Sigmoid colon (tissue), 4 donors: ENCODE measurements at regions not wholly inside any gene's neighbourhood (a gene's known extent, or its start where the extent isn't known, plus 50 kb on each side); places are given as distances from the start of the nearest gene placed in this dataset.

ENCODE experiments used
- CTCF ChIP-seq, 4 experiments: fragments of 450-650 bp in 3 of 4; fragments of 200-600 bp in 1 of 4; IDR thresholded peaks; one replicate each; pipeline ENCODE4 v1.5.1; 2016 to 2019; ENCODE audit warnings: antibody characterized with exemption in 4 of 4, mild to moderate bottlenecking in 3 of 4, moderate library complexity in 2 of 4
- EP300 ChIP-seq, 4 donors: sonication (generic); formaldehyde crosslinking; IDR thresholded peaks; one replicate each; pipeline ENCODE4 v1.6.1; 2017; ENCODE audit warnings: antibody characterized with exemption in 4 of 4
- POLR2A ChIP-seq, 2 donors: fragments of 450-650 bp; IDR thresholded peaks; one replicate each; pipeline ENCODE4 v1.6.1; 2016; ENCODE audit warnings: antibody characterized with exemption in 2 of 2, mild to moderate bottlenecking in 2 of 2, moderate library complexity in 2 of 2
- POLR2AphosphoS5 ChIP-seq, 4 donors: sonication (generic); formaldehyde crosslinking; IDR thresholded peaks; one replicate each; pipeline ENCODE4 v1.6.1; 2017; ENCODE audit warnings: antibody characterized with exemption in 4 of 4

GRCh38 chr12:4112734-4113325 is 160.7 kb upstream of the CCND2 start:
- TF ChIP-seq EP300 (IDR thresholded peaks at IDR 0.05) (no peak), POLR2AphosphoS5 (IDR thresholded peaks at IDR 0.05) (no peak), POLR2A (IDR thresholded peaks at IDR 0.05) (no peak), CTCF (IDR thresholded peaks at IDR 0.05) (no peak)
